Spinal cord (tissue), 9 donors: ENCODE measurements at regions not wholly inside any gene's neighbourhood (a gene's known extent, or its start where the extent isn't known, plus 50 kb on each side); places are given as distances from the start of the nearest gene placed in this dataset.

ENCODE experiments used
- DNase-seq, 6 donors: peaks; one replicate each; pipeline versions ENCODE4 v3.0.0 to v3.0.0-alpha.2; 2013 to 2015; ENCODE audit warnings: low spot score in 6 of 6, low read depth in 4 of 6
- H3K27ac ChIP-seq: one replicate; pipeline ENCODE4 v1.5.1; 2013; ENCODE audit warnings: low read depth, low read length, control low read depth
- H3K27me3 ChIP-seq: one replicate; pipeline ENCODE4 v1.6.1; 2013; ENCODE audit warnings: low read length; ENCODE audit not compliant: control insufficient read depth, insufficient read depth
- H3K36me3 ChIP-seq: one replicate; pipeline ENCODE4 v1.6.1; 2013; ENCODE audit warnings: low read length; ENCODE audit not compliant: control insufficient read depth, insufficient read depth
- H3K4me1 ChIP-seq: one replicate; pipeline ENCODE4 v1.6.1; 2013; ENCODE audit warnings: low read length; ENCODE audit not compliant: control insufficient read depth, insufficient read depth
- H3K4me3 ChIP-seq: one replicate; pipeline ENCODE4 v1.5.1; 2013; ENCODE audit warnings: low read depth, low read length, control low read depth
- H3K9me3 ChIP-seq: one replicate; pipeline ENCODE4 v1.6.1; 2013; ENCODE audit warnings: low read length; ENCODE audit not compliant: control insufficient read depth, insufficient read depth
- WGBS: methylation state at CpG from one replicate; pipeline ENCODE4 v1.1.5; 2013; ENCODE audit warnings: missing lambda C conversion rate; ENCODE audit not compliant: insufficient coverage; 5-methylcytosine and 5-hydroxymethylcytosine counted together
- donor health status: healthy.

DNA sequence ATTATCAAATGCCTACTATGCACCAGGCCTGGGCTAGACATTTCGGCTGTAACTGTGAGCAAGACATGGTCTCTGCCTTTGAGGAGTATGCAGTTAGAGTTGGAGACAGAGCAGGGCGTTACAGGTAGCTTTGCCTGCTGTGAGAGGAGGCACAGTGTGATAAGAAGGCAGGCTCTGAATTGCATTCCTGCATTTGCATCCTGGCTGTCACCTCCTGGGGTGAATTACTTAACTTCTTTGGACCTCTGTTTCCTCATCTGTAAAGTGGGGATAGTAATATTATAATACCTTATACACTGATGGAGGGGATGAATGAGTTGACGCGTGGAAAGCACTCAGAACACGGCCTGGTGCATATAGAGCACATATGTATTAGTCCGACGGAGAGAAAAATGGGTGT, 118.1 kb upstream of the ARHGAP20 start:
- no peaks in the 10 kb centered on the region for H3K36me3 ChIP-seq

GRCh38 chr11:110829873-110830272, 117.6 kb upstream of the ARHGAP20 start:
- H3K4me1 ChIP-seq: no peaks in the 10 kb centered on the region
- no peaks in the 10 kb centered on the region for H3K9me3 ChIP-seq
- no peak for DNase-seq
- no peaks in the 10 kb centered on the region for H3K36me3 ChIP-seq
- H3K27ac ChIP-seq: no peak overlapping the region
- H3K4me3 ChIP-seq: no peak overlapping the region
- H3K27me3 ChIP-seq: no peaks in the 10 kb centered on the region

More for the DNA sequence above, 118.1 kb upstream of the ARHGAP20 start:
- 78% methylated on average over 6 of the region's 7 CpGs for WGBS
- DNase-seq: no peak
- no peak overlapping the region for H3K27ac ChIP-seq
- H3K4me3 ChIP-seq: no peak overlapping the region
- H3K9me3 ChIP-seq: no peaks in the 10 kb centered on the region
- H3K4me1 ChIP-seq: no peaks in the 10 kb centered on the region
- H3K27me3 ChIP-seq: no peaks in the 10 kb centered on the region

DNA sequence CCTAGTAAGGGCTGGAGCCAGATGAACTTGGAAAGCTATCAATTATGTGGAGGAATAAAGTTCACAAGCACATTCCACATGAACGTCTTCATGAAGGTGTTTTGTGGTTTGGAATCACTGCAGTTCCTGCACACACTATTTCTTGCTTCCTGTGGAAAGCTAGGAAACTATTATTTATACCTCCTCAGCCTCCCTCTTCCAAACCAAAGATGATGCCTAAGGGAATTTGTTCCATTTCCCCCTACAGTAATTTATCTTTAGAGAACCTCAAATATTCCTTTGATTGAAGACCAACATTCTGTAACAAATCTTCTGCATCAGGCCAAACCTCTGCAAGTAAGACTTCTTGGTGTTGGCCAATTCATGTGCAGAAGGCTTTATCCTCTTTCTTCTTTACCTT, 115.8 kb upstream of the ARHGAP20 start:
- Histone ChIP-seq H3K4me3 (no peak overlapping the region), H3K4me1 (no peaks in the 10 kb centered on the region), H3K36me3 (no peaks in the 10 kb centered on the region), H3K27me3 (no peaks in the 10 kb centered on the region), H3K9me3 (no peaks in the 10 kb centered on the region), H3K27ac (no peak overlapping the region)
- no peak for DNase-seq
- WGBS: no CpG with 5 or more reads among the region's 1 CpG

DNA sequence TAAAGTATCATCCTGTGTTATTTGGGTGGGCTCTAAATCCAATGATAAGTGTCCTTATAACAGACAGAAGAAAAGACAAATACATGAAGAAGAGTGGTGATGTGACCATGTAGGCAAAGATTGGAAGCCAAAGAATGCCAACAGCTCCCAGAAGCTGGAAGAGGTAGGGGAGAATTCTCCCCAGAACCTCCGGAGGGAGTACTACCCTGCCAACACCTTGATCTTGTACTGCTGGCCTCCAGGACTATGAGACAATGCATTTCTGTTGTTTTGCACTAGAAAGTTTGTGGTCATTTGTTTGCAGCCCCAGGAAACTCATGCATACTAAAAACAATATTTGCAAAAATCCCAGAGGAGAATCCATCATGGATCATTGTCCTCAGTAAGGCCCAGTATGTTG, 115.0 kb upstream of the ARHGAP20 start:
- Histone ChIP-seq H3K4me1 (no peaks in the 10 kb centered on the region), H3K36me3 (no peaks in the 10 kb centered on the region), H3K27ac (no peak overlapping the region), H3K4me3 (no peak overlapping the region), H3K9me3 (no peaks in the 10 kb centered on the region), H3K27me3 (no peaks in the 10 kb centered on the region)
- 71% methylated on average over 1 of the region's 1 CpG for WGBS
- DNase-seq: no peak

DNA sequence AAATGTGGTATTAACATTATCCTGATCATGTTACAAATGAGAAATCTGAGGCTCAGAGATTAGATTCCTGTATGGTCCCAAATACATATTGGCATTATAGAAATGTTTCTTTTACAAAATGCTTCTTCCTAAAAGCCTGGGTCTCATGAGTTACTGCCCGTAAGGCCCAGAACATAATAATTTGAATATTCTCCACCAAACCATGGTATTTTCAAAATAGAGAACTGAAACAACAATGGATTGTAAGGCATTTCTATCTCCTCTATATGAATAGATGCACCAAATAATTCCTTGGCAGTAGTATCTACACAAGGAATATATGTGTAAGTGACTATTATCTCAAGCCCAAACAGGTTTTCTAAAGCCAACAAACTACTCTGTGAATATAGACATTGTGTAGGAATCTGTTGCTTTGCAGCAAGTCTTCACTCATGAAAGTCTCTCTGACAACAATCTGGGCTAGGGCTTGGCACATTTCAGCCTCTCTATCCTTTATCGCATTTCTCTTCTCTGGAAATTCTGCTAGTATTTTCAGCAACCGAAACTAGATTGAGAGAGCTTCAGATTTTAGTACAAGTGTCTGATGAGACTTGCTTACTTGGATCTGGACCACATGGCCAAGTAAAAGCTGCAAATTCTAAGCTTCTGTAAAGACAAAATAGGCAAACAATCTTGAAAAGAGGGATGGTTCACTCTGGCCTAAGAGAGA, 112.8 kb upstream of the ARHGAP20 start:
- DNase-seq: peak in 1 of 6 donors; percentile 41
- Histone ChIP-seq H3K4me1 (no peaks in the 10 kb centered on the region), H3K36me3 (no peaks in the 10 kb centered on the region), H3K9me3 (no peaks in the 10 kb centered on the region), H3K27ac (no peak overlapping the region), H3K27me3 (no peaks in the 10 kb centered on the region), H3K4me3 (no peak overlapping the region)
- WGBS: no CpG with 5 or more reads among the region's 3 CpGs

DNA sequence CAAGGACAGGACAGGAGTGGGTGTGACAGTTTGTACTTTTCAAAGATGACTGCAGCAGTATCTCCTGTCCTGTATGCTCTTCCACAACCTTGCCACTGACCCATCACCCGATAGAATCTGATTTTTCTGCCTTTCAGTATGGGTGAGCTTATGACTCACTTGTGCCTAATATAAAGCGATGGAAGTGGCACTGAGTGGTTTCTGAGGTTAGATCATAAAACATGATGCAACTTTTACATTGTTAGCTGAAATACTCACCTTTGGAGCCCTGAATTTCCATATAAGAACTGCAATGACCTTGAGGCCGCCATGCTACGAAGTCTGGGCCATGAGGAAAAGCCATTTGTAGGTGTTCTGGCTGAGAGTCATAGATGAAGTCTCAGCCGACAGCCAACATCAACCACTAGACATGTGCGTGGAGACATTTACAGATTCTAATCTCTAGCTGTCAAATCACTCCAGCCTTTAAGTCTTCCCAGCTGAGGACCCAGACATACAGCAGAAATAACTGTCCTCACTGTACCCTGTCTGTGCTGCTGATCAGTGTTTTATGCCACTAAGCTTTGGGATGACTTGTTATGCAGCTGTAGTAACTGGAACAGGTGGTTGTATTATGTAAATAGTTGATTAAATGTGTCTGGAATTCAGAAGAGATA, 105.9 kb upstream of the ARHGAP20 start:
- no peaks in the 10 kb centered on the region for H3K36me3 ChIP-seq
- H3K27me3 ChIP-seq: no peaks in the 10 kb centered on the region
- no peak for DNase-seq
- peaks cover 3% of the 10 kb centered on the region for H3K9me3 ChIP-seq
- WGBS: 93% methylated on average over 4 of the region's 6 CpGs
- H3K4me1 ChIP-seq: no peaks in the 10 kb centered on the region
- no peak overlapping the region for H3K4me3 ChIP-seq
- no peak overlapping the region for H3K27ac ChIP-seq

DNA sequence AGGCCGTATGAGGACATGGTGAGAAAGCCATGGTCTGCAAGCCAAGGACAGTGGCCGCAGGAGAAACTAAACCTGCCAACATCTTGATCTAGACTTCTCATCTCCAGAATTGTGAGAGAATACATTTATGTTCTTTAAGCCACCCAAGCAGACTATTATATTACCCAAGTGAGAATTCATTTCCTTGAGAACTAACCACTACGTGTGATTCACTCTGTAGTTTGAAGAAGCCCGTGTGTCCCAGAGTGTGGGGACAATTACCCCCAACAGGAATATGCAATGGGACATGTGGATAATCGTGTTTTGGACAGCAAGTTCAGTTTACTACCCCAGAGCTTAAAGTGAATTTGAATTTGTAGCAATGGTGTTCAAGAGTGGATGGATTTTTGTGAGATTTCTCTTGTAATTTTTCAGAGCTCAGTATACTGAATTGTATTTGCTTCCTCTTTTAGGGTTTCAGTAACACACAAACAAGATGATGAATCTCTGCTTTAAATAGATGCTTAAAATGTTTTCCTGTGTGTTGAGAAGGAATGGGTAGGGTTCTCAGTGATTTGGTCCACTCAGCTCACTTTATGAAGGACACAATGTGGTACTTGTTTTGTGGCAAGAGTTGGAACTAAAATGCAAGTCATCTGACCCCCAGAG, 100.0 kb upstream of the ARHGAP20 start:
- H3K4me1 ChIP-seq: no peaks in the 10 kb centered on the region
- no peak overlapping the region for H3K4me3 ChIP-seq
- WGBS: 100% methylated on average over 1 of the region's 5 CpGs
- peaks cover 3% of the 10 kb centered on the region for H3K9me3 ChIP-seq
- no peaks in the 10 kb centered on the region for H3K36me3 ChIP-seq
- no peak overlapping the region for H3K27ac ChIP-seq
- DNase-seq: no peak
- H3K27me3 ChIP-seq: no peaks in the 10 kb centered on the region

GRCh38 chr11:110809417-110810199, 97.4 kb upstream of the ARHGAP20 start:
- Histone ChIP-seq H3K4me1 (no peaks in the 10 kb centered on the region), H3K9me3 (no peaks in the 10 kb centered on the region), H3K4me3 (no peak overlapping the region), H3K27ac (no peak overlapping the region), H3K27me3 (no peaks in the 10 kb centered on the region), H3K36me3 (no peaks in the 10 kb centered on the region)
- DNase-seq: no peak
- no CpG with 5 or more reads among the region's 6 CpGs for WGBS

- DNase-seq: no peak
- Histone ChIP-seq H3K4me3 (no peak overlapping the region), H3K9me3 (no peaks in the 10 kb centered on the region), H3K27ac (no peak overlapping the region), H3K36me3 (no peaks in the 10 kb centered on the region), H3K4me1 (no peaks in the 10 kb centered on the region), H3K27me3 (no peaks in the 10 kb centered on the region)
- WGBS: 93% methylated on average over 4 of the region's 6 CpGs
These were observed 96.0 kb upstream of the ARHGAP20 start for GRCh38 chr11:110808248-110808647.
